ENCODE measurements at regions not wholly inside any gene's neighbourhood (a gene's known extent, or its start where the extent isn't known, plus 50 kb on each side); places are given as distances from the start of the nearest gene placed in this dataset.
"Not testable (repeated sequence)": the region's sequence is repeated elsewhere in the genome, so short reads cannot be mapped to it uniquely, and the experiment has no call there.

- DNase-seq (ENCODE audit: low spot score), result no peak
Measured at GRCh38 chr5:51172903-51173626, 210.2 kb upstream of the ISL1 start.

GRCh38 chr5:51181208-51181894 is 201.9 kb upstream of the ISL1 start:
- DNase-seq (ENCODE audit: low spot score), result no peak

DNA sequence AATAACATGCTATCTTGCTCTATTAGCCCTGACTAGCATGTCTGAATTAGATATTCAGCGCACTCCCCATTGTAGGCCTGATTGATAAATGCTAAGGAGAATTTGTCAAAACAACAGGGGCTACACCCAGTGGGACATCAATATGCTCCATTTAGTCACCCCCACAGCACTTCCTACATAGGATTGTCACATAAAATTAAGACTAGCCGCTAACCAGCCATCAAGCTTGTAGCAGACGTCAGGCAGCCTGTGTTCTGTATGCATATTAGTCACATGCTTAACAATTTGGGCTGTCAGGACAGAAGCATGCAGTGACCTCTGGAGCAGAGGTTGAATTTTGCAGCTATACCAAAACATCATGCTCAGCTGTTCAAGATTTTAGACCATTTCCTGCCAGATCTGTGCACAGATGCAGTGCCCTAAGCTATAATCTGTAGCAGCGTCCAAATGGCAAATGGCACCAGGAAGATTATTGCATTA is 197.4 kb upstream of the ISL1 start:
- DNase-seq (ENCODE audit: low spot score), result no peak

GRCh38 chr5:51188001-51188591 is 195.2 kb upstream of the ISL1 start:
- DNase-seq (ENCODE audit: low spot score), result no peak

GRCh38 chr5:51194671-51195070 is 188.6 kb upstream of the ISL1 start:
- no peak for DNase-seq (ENCODE audit: low spot score)

DNA sequence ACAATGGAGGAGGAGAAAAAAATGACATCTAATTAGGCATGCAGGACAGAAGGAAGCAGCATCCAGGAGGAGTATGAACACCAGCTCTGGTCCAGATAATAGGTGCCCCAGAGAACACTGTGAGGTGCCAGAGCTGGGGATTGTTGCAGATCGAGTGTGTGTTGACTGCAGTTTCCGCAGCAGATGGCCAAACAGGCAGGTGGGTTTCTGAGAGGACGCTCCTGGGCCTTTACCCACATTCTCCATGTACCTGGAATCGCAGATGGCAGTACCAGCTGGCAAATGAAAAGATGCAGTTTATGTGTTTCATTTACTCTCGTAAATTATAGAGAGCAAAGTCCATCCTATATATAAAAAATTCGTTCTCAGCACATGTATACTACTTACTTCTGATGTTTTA is 182.2 kb upstream of the ISL1 start:
- peak; percentile 97 for DNase-seq (ENCODE audit: low spot score)

DNA sequence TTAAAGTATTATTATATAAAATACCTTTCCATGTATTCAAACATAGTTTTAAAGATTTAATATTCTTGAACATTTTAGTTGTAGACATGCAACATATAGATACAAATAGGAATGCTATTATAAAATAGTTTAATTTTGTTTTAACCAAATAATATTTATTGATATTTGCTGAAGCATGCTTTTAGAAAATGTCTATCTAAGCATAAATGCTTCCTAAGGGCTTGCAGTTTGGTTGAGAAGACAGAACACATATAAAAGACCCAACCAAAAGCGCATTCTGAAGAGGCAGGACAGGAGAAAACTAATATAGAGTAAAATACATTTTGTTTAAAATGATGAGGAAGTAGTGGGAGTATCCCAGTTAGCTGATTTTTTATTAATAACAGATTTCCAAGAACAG is 181.5 kb upstream of the ISL1 start:
- DNase-seq (ENCODE audit: low spot score), result no peak

DNA sequence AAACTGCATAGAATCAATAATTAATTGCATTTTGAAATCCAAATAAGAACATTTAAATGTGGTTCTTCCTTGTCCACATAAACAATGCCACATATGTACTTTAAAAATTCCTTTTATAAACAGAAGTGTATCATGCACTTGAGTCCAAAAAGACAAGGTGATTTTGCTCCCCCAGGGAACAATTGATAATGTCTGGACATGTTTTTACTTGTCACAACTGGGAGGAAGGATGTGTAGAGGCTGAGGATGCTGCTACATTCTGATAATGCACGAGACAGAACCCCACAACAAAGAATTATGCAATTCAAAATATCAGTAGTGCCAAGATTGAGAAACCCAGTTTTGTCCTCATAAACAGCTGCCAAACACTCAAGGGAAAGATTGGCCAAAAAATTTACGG is 181.1 kb upstream of the ISL1 start:
- peak; percentile 20 for DNase-seq (ENCODE audit: low spot score)

DNA sequence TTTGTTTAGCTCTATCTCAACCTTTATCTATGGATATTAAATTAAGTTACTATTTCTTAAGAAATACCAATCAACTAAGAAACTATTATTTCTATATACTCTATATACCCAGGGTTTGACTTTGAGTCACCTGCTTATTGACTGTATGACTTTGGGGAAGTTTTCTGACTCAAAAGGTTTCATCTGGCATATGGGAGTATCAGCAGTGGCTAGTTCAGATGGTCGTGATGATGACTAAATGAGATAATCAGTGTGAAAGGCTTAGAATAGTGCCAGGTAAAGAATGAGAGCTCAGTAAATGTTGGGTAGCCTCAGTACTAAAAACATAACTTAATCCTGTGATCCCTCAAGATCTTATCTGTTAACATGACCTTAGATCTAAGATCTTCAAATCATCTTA is 179.7 kb upstream of the ISL1 start:
- no peak for DNase-seq (ENCODE audit: low spot score)

DNA sequence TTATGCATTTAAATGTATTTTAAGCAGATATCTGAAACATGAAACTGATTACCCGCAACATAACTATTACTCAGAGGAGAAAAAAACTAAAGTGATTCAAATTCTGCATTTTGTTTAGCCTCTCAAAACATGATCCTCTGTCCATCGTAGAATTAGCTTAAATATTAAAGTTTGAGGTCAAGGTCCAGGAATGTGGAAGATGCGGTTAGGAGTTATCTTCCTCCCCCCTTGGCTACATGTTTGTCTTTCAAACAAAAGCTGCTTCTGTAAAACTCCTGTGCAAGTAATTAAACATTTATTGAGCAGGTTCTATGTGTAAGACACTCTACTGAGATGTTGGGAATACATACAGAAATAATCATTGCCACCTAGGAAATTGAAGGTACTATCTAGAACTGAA is 175.0 kb upstream of the ISL1 start:
- no peak for DNase-seq (ENCODE audit: low spot score)

DNA sequence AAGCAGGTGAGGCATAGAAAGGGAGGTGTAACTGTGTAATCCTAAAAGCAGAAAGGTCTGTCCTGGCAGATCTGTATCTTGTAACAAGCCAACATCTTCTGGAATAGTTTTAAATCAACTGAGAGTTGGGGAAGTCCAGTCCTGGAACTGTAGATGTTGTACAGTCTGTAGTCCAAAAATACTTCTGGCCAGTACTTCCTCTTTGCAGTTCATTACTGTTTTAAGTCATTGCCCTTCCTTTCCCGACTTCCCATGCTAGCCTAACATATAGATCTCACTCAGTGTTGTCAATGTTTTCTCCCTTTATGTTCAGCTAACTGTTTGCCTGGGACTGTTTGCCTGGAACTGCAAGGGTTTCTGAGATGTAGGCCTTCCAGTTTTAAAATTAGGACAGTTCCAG is 168.5 kb upstream of the ISL1 start:
- no peak for DNase-seq (ENCODE audit: low spot score)

DNA sequence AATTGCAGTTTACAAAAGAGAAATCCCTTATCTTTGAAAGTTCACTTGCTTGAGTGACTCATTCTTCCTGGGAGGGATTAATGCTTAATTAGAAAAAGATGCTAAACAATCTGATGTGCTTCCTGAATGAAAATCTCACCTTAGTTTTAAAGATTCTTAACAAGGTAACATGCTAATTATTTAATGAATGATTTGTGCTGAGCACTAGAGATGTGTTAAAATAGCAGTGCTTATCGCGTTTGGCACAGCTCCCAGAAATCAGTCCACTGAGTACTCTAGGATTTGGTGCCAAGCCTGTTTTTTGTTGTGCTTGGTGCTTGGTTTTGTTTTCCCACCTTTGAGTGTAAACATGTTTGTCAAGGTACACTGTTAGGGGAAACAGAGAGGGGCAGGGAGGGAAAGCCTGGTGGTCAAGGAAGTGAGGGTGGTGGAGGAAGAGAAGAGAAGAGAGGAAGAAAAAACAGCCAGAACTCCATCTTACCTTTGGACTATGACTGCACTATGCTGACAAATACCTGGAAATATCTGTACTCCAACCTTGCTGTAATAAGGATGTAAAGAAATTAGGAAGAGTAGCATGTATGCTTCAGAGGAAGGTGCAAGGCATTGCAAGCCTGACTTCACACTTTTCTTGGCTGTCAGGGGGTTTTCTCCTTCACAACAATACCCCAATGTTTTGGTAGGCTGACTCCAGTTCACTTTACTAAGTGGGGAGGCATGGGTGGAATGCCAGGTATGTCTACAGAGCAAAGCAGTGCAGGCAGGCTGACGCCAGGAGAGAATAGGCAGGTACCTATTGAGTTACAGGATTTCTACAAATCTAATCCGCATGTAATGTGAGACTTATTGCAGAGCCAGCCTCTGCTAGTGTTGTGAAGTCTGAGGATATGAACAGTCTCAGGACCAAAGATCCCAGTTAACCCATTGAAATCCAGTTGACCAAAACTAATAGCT is 157.2 kb upstream of the ISL1 start:
- peak; percentile 70 for DNase-seq (ENCODE audit: low spot score)

- DNase-seq (ENCODE audit: low spot score), result no peak
Measured at GRCh38 chr5:51227963-51228470, 155.2 kb upstream of the ISL1 start.

DNA sequence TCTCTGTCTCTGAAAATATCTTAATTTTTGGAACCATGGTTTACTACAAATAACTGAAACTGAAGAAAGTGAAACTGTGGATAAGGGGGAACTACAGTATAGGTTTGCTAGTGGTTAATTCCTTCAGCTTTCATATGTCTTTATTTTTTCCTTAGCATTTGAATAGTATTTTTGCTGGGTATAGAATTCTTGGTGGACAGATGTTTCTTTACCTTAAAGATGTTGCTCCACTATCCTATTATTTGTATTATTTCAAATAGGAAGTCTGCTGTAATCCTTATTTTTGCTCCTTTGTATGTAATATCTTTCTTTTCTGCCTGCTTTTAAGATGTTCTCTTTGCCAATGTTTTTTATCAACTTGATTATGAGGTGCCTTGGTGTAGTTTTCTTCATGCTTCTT is 152.9 kb upstream of the ISL1 start:
- DNase-seq (ENCODE audit: low spot score), result no peak

GRCh38 chr5:51242456-51242855 is 140.8 kb upstream of the ISL1 start:
- DNase-seq (ENCODE audit: low spot score), result no peak

DNA sequence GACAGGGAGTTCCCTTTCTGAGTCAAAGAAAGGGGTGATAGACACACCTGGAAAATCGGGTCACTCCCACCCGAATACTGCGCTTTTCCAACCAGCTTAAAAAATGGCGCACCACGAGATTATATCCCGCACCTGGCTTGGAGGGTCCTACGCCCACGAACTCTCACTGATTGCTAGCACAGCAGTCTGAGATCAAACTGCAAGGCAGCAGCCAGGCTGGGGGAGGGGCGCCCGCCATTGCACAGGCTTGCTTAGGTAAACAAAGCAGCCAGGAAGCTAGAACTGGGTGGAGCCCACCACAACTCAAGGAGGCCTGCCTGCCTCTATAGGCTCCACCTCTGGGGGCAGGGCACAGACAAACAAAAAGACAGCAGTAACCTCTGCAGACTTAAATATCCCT is 132.3 kb upstream of the ISL1 start:
- not testable (repeated sequence) for DNase-seq (ENCODE audit: low spot score)

- peak; percentile 51 for DNase-seq (ENCODE audit: low spot score)
Measured at GRCh38 chr5:51271261-51271660, 112.0 kb upstream of the ISL1 start.

DNA sequence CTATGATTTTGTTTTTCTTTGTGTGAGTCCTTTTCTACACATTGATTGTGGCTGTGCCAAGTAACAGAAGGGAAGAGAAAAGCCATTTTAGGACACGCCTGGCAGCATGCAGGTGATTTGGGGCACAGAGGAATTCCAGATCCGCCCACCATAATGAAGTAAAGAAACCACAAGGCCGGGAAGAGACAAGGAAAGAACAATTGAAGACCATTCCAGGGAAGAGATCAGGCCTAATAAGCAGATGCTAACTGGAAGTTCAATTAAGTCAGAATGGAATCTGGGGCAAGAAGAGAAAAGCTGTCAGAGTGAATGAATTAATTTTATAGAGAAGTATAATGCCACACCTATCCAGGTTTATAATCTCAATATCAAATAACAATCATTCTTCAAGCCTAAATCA is 110.2 kb upstream of the ISL1 start:
- DNase-seq (ENCODE audit: low spot score), result peak; percentile 40

DNA sequence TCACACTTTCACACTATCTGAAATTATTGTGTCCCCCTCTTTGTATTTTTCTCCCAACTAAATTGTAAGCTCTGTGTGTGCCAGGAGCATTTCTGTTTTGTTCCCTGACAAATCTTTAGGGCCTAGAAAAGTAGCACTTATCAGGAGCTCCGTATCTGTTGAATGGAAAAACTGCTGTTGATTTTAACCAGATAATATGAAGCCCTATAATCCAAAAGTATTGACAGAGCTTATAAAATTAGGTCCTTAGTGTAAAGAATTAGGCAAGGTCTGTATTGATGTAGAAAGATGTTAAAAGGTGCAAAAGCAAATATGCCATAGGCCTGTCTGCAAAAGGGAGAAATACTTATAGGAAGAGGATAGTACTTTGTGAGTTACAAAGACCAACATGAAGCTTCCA is 109.4 kb upstream of the ISL1 start:
- DNase-seq (ENCODE audit: low spot score), result no peak

GRCh38 chr5:51275428-51275827 is 107.8 kb upstream of the ISL1 start:
- DNase-seq (ENCODE audit: low spot score), result no peak

- DNase-seq (ENCODE audit: low spot score), result no peak
Measured at GRCh38 chr5:51276250-51276649, 107.0 kb upstream of the ISL1 start.

- no peak for DNase-seq (ENCODE audit: low spot score)
Measured at GRCh38 chr5:51278539-51278938, 104.7 kb upstream of the ISL1 start.

Measured in cerebellar cortex (tissue), 1 donor.